BLaER1 treated with 17β-estradiol and CSF1 and Interleukin-3, amounts not matched to agents 10 nM and 100 nM (cell line): ENCODE measurements at regions not wholly inside any gene's neighbourhood (a gene's known extent, or its start where the extent isn't known, plus 50 kb on each side); places are given as distances from the start of the nearest gene placed in this dataset.

Experiments
- H3K27ac ChIP-seq, 11 experiments: shearing (Covaris generic); formaldehyde crosslinking; 2 replicates each; pipeline ENCODE4 v1.8.1; 2022
- H3K27me3 ChIP-seq, 11 experiments: shearing (Covaris generic); formaldehyde crosslinking; 2 replicates each; pipeline ENCODE4 v1.8.1; 2022
- H3K36me3 ChIP-seq, 11 experiments: shearing (Covaris generic); formaldehyde crosslinking; 2 replicates each; pipeline ENCODE4 v1.8.1; 2022
- H3K4me1 ChIP-seq, 10 experiments: shearing (Covaris generic); formaldehyde crosslinking; 2 replicates each; pipeline ENCODE4 v1.8.1; 2022
- H3K4me2 ChIP-seq, 11 experiments: shearing (Covaris generic); formaldehyde crosslinking; 2 replicates each; pipeline ENCODE4 v1.8.1; 2022
- H3K4me3 ChIP-seq, 10 experiments: shearing (Covaris generic); formaldehyde crosslinking; 2 replicates each; pipeline ENCODE4 v1.8.1; 2022
- H3K9ac ChIP-seq, 11 experiments: shearing (Covaris generic); formaldehyde crosslinking; 2 replicates each; pipeline ENCODE4 v1.8.1; 2022
- H3K9me3 ChIP-seq, 11 experiments: shearing (Covaris generic); formaldehyde crosslinking; replicated peaks in 1 of 11; 2 replicates each; pipeline ENCODE4 v1.8.1; 2022
- H4K20me1 ChIP-seq, 11 experiments: shearing (Covaris generic); formaldehyde crosslinking; 2 replicates each; pipeline ENCODE4 v1.8.1; 2022
- Cebpa-rat ChIP-seq, 11 experiments: shearing (Covaris generic); IDR thresholded peaks; 2 replicates each; pipeline ENCODE4 v1.8.1; 2022

DNA sequence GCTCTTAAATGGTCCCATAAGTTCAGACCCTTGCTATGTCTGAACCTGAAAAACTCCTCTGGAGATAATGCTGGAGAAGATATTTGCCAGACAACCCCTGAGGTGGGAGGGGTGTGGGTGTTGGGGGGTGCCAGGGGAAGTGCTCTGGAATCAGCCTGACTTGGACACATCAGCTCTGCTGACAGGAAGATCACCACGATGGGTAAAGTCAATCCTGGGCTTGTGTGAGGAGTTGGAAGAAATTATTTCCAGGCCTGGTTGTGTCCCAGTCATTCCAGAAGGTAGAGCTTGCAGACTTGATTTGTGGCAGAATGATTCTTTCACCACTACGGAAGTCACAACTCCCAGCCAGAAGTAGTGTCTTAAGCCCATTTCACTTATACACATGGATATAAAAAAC, 60.3 kb upstream of the UNC5B start:
- H4K20me1 ChIP-seq, result no peaks in the 10 kb centered on the region
- H3K4me3 ChIP-seq, result no peak overlapping the region
- H3K4me2 ChIP-seq, result no peak overlapping the region
- H3K9me3 ChIP-seq, result no peaks in the 10 kb centered on the region
- no peak for TF ChIP-seq Cebpa-rat (IDR thresholded peaks at IDR 0.05)
- H3K36me3 ChIP-seq, result no peaks in the 10 kb centered on the region
- H3K9ac ChIP-seq, result no peak overlapping the region
- no peak overlapping the region for H3K27ac ChIP-seq
- H3K27me3 ChIP-seq, result no peaks in the 10 kb centered on the region
- H3K4me1 ChIP-seq, result peaks cover 0 to 15% (median 10%) of the 10 kb centered on the region in 10 experiments; a peak in 14 of 20 replicates

DNA sequence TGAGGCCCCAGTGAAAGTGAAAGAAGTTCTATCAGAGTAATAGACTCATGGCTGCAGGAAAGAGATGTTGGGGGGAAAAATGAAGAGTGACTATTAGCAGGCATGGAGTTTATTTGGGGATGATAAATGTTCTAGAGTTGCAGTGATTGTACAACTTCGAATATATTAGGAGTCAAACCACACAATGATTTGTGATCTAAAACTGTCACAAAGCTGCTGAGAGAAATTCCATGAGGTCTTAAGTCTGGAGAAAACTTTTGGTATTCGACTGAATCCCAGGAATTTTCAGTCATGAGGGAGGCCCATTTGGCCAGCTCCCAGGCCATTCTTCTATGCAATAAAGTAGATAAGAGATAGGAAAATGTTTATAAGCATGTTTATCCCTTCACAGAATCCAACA, 55.9 kb upstream of the UNC5B start:
- no peaks in the 10 kb centered on the region for H3K36me3 ChIP-seq
- H4K20me1 ChIP-seq, result no peaks in the 10 kb centered on the region
- H3K4me3 ChIP-seq, result no peak overlapping the region
- H3K27ac ChIP-seq, result no peak overlapping the region
- peaks cover 0 to 7% (median 2%) of the 10 kb centered on the region in 10 experiments; a peak in 13 of 20 replicates for H3K4me1 ChIP-seq
- H3K9me3 ChIP-seq, result no peaks in the 10 kb centered on the region
- H3K4me2 ChIP-seq, result no peak overlapping the region
- TF ChIP-seq Cebpa-rat (IDR thresholded peaks at IDR 0.05), result no peak
- no peak overlapping the region for H3K9ac ChIP-seq
- no peaks in the 10 kb centered on the region for H3K27me3 ChIP-seq

DNA sequence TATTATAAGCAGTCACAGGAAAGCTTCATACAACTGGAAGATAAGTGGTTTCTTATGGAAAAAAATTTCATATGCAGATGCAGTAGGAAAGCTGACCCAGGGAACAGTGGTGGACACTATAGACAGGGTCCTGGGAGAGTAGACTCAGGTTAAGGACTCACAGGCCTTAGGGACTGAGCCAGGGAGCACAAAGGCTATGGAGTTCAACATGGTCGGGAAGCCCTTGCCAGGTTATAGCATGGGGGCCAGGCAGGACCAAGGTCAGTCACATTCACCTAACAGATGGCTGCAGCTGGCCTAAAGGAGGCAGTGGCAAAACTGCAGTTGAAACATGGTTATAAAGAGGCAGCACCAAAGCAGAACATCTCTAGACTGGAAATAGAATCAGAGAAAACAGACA, 54.9 kb upstream of the UNC5B start:
- Histone ChIP-seq H3K9ac (no peak overlapping the region), H3K9me3 (no peaks in the 10 kb centered on the region), H3K27me3 (no peaks in the 10 kb centered on the region), H3K4me2 (no peak overlapping the region), H3K36me3 (no peaks in the 10 kb centered on the region), H4K20me1 (no peaks in the 10 kb centered on the region), H3K4me3 (no peak overlapping the region), H3K27ac (no peak overlapping the region), H3K4me1 (peaks cover 0 to 8% (median 0%) of the 10 kb centered on the region in 10 experiments; a peak in 6 of 20 replicates)
- no peak for TF ChIP-seq Cebpa-rat (IDR thresholded peaks at IDR 0.05)

DNA sequence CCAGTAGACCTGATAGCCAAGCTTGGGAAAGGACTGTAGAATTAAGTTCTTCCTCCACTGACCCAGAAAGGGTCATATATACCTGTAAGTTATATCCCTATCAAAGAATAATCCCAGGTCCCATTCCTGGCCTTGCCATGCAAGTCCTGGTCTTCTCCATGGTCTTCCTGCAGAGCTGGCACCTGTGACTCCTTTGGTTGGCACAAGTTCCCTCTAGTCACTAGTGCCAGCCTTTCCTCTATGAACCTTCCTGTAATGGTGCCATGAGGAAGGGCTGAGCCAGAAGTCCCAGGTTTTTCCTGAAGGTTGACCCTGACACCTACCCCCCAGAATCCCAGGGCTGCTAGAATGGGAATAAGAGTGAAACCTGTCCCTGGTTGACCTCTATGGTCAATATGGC, 54.1 kb upstream of the UNC5B start:
- no peak overlapping the region for H3K4me2 ChIP-seq
- H3K27ac ChIP-seq, result no peak overlapping the region
- H3K4me3 ChIP-seq, result no peak overlapping the region
- no peaks in the 10 kb centered on the region for H4K20me1 ChIP-seq
- H3K36me3 ChIP-seq, result no peaks in the 10 kb centered on the region
- no peaks in the 10 kb centered on the region for H3K27me3 ChIP-seq
- peaks cover 0 to 8% (median 0%) of the 10 kb centered on the region in 10 experiments; a peak in 6 of 20 replicates for H3K4me1 ChIP-seq
- TF ChIP-seq Cebpa-rat (IDR thresholded peaks at IDR 0.05), result no peak
- no peak overlapping the region for H3K9ac ChIP-seq
- H3K9me3 ChIP-seq, result peaks cover 0 to 4% (median 0%) of the 10 kb centered on the region in 11 experiments; a peak in 1 of 22 replicates

DNA sequence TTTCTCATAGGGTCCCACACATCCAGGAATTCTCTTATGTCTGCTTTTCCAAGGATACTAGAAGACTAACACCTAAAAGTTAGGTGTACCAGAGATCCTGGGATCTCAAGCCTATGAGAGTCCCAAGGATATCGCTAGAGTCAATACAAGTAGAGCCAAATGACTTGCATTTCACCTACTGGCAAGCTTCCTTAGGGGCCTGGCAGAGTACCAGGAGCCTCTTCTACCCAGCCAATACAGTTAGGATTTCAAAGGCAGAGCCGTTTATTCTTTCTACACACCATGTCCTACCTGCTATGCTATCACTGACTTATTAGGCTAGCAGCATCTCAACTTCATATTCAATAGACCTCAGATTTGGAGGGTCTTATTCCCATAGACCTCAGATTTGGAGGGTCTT, 53.5 kb upstream of the UNC5B start:
- no peak overlapping the region for H3K4me3 ChIP-seq
- H3K27ac ChIP-seq, result no peak overlapping the region
- H4K20me1 ChIP-seq, result no peaks in the 10 kb centered on the region
- H3K27me3 ChIP-seq, result no peaks in the 10 kb centered on the region
- no peak overlapping the region for H3K4me2 ChIP-seq
- H3K4me1 ChIP-seq, result peaks cover 0 to 8% (median 0%) of the 10 kb centered on the region in 10 experiments; a peak in 6 of 20 replicates
- no peak overlapping the region for H3K9ac ChIP-seq
- H3K36me3 ChIP-seq, result no peaks in the 10 kb centered on the region
- no peak for TF ChIP-seq Cebpa-rat (IDR thresholded peaks at IDR 0.05)
- peaks cover 0 to 5% (median 0%) of the 10 kb centered on the region in 11 experiments; a peak in 2 of 22 replicates for H3K9me3 ChIP-seq

DNA sequence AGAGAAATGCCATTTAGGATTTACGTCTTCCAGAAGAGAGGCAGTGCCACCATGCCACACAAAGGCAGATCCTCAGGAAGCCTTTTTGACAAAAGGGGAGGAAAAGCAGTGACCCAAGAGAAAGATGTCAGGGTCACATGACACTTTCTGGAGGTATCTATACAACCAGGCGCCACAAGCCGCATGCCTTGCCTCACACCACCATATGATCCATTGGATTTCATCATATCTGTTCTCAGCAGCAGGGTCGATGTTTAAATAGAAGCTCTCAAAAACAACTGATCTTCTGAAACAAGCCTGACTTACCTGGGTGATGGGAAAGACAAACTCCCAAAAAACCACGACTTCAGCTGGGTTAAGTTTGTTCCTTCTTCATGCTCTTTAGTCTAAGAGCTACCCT, 52.5 kb upstream of the UNC5B start:
- no peak for TF ChIP-seq Cebpa-rat (IDR thresholded peaks at IDR 0.05)
- Histone ChIP-seq H3K9ac (no peak overlapping the region), H3K27me3 (no peaks in the 10 kb centered on the region), H3K36me3 (no peaks in the 10 kb centered on the region), H4K20me1 (no peaks in the 10 kb centered on the region), H3K4me2 (no peak overlapping the region), H3K4me3 (no peak overlapping the region), H3K27ac (no peak overlapping the region), H3K4me1 (peaks cover 0 to 8% (median 0%) of the 10 kb centered on the region in 10 experiments; a peak in 6 of 20 replicates), H3K9me3 (peaks cover 0 to 5% (median 0%) of the 10 kb centered on the region in 11 experiments; a peak in 2 of 22 replicates)

DNA sequence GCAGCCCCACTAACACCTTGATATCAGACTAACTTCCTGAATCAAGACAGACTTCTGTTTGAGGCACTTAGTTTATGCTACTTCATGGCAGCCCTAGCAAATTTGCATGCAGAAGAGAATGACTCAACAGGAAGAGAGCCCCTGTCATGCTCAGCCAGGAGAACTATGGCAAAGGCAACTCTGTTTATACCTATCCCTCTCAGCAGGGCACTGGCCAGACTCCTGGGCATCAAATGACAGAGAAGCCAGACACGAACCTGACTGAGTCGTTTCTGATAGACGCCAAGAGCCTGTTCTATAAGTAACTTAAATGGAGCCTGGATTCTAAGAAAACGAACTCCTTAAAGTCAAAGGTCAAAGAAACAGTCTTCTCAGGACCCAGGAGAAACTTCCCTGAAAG, 50.9 kb upstream of the UNC5B start:
- peaks cover 0 to 8% (median 0%) of the 10 kb centered on the region in 10 experiments; a peak in 6 of 20 replicates for H3K4me1 ChIP-seq
- no peaks in the 10 kb centered on the region for H3K27me3 ChIP-seq
- no peak for TF ChIP-seq Cebpa-rat (IDR thresholded peaks at IDR 0.05)
- no peaks in the 10 kb centered on the region for H3K36me3 ChIP-seq
- no peak overlapping the region for H3K27ac ChIP-seq
- H4K20me1 ChIP-seq, result no peaks in the 10 kb centered on the region
- peaks cover 0 to 5% (median 0%) of the 10 kb centered on the region in 11 experiments; a peak in 2 of 22 replicates for H3K9me3 ChIP-seq
- no peak overlapping the region for H3K9ac ChIP-seq
- H3K4me2 ChIP-seq, result peak overlapping the region in 3 of 11 experiments; percentile 14 to 44 (median 21); a peak in 5 of 22 replicates
- no peak overlapping the region for H3K4me3 ChIP-seq
